Sigmoid colon (tissue), 6 donors: ENCODE measurements at regions not wholly inside any gene's neighbourhood (a gene's known extent, or its start where the extent isn't known, plus 50 kb on each side); places are given as distances from the start of the nearest gene placed in this dataset.

ENCODE experiments used
- DNase-seq: peaks from one replicate; pipeline ENCODE4 v3.0.0-alpha.2; 2019
- H3K27ac ChIP-seq, 4 donors: fragments of 200-600 bp; sonication (generic); one replicate each; pipeline ENCODE4 v1.5.1; 2016 to 2019; ENCODE audit warnings: mild to moderate bottlenecking in 1 of 4
- H3K27me3 ChIP-seq, 3 donors: fragments of 200-600 bp; sonication (generic); one replicate each; pipeline ENCODE4 v1.5.1; 2019; ENCODE audit warnings: mild to moderate bottlenecking in 1 of 3
- H3K36me3 ChIP-seq, 4 donors: fragments of 200-600 bp; sonication (generic); one replicate each; pipeline ENCODE4 v1.5.1; 2016 to 2019
- H3K4me1 ChIP-seq, 4 donors: fragments of 200-600 bp; sonication (generic); one replicate each; pipeline ENCODE4 v1.5.1; 2017 to 2019
- H3K4me3 ChIP-seq, 4 donors: fragments of 200-600 bp; sonication (generic); one replicate each; pipeline ENCODE4 v1.5.1; 2017 to 2019; ENCODE audit warnings: mild to moderate bottlenecking in 2 of 4, moderate library complexity in 1 of 4
- H3K9me3 ChIP-seq, 4 donors: fragments of 200-600 bp in 3 of 4; sonication (generic) in 3 of 4; one replicate each; pipeline versions ENCODE4 v1.5.1 to v1.6.1; 2013 to 2019
- CTCF ChIP-seq, 4 experiments: fragments of 450-650 bp in 3 of 4; fragments of 200-600 bp in 1 of 4; IDR thresholded peaks; one replicate each; pipeline ENCODE4 v1.5.1; 2016 to 2019; ENCODE audit warnings: antibody characterized with exemption in 4 of 4, mild to moderate bottlenecking in 3 of 4, moderate library complexity in 2 of 4
- EP300 ChIP-seq, 4 donors: sonication (generic); formaldehyde crosslinking; IDR thresholded peaks; one replicate each; pipeline ENCODE4 v1.6.1; 2017; ENCODE audit warnings: antibody characterized with exemption in 4 of 4
- POLR2A ChIP-seq, 2 donors: fragments of 450-650 bp; IDR thresholded peaks; one replicate each; pipeline ENCODE4 v1.6.1; 2016; ENCODE audit warnings: antibody characterized with exemption in 2 of 2, mild to moderate bottlenecking in 2 of 2, moderate library complexity in 2 of 2
- POLR2AphosphoS5 ChIP-seq, 4 donors: sonication (generic); formaldehyde crosslinking; IDR thresholded peaks; one replicate each; pipeline ENCODE4 v1.6.1; 2017; ENCODE audit warnings: antibody characterized with exemption in 4 of 4
- WGBS, 2 donors: extraction: QIAGEN DNeasy Blood & Tissue Kit; methylation state at CpG; one replicate each; pipeline ENCODE4 v1.1.7; 2013; 5-methylcytosine and 5-hydroxymethylcytosine counted together
- intact Hi-C: fragments of 100-400 bp; cut with DNase I; formaldehyde crosslinking; loops from one replicate; pipeline ENCODE4 v1.15.1; 2023
- donor health status: healthy with polysubstance abuse.
- donor health status: healthy.

- WGBS, 2 donors, result 87 to 91% methylated on average over 7 of the region's 7 CpGs
Observed at GRCh38 chr17:72507370-72507769, 386.6 kb downstream of the SOX9 start.

GRCh38 chr17:72510351-72511016 lies 389.7 kb downstream of the SOX9 start:
- TF ChIP-seq POLR2AphosphoS5 (IDR thresholded peaks at IDR 0.05) (no peak), POLR2A (IDR thresholded peaks at IDR 0.05) (no peak), EP300 (IDR thresholded peaks at IDR 0.05) (no peak), CTCF (IDR thresholded peaks at IDR 0.05) (no peak)
- H3K4me1 ChIP-seq, result no peaks in the 10 kb centered on the region
- no peak overlapping the region for H3K4me3 ChIP-seq
- DNase-seq, result no peak
- no peaks in the 10 kb centered on the region for H3K36me3 ChIP-seq
- H3K27ac ChIP-seq, result no peak overlapping the region
- H3K27me3 ChIP-seq, result no peaks in the 10 kb centered on the region
- intact Hi-C loops, result no loop called here
- no peaks in the 10 kb centered on the region for H3K9me3 ChIP-seq
- WGBS, 2 donors, result 74 to 78% methylated on average over 3 of the region's 3 CpGs

More at GRCh38 chr17:72507370-72507769, 386.6 kb downstream of the SOX9 start:
- H3K27ac ChIP-seq, result no peak overlapping the region
- no peaks in the 10 kb centered on the region for H3K4me1 ChIP-seq
- intact Hi-C loops, result no loop called here
- H3K9me3 ChIP-seq, result no peaks in the 10 kb centered on the region
- H3K4me3 ChIP-seq, result no peak overlapping the region
- no peak for TF ChIP-seq POLR2AphosphoS5 (IDR thresholded peaks at IDR 0.05)
- TF ChIP-seq POLR2A (IDR thresholded peaks at IDR 0.05), result no peak
- no peak for TF ChIP-seq EP300 (IDR thresholded peaks at IDR 0.05)
- TF ChIP-seq CTCF (IDR thresholded peaks at IDR 0.05), result no peak
- H3K27me3 ChIP-seq, result no peaks in the 10 kb centered on the region
- no peaks in the 10 kb centered on the region for H3K36me3 ChIP-seq
- no peak for DNase-seq

- Histone ChIP-seq H3K4me1 (no peaks in the 10 kb centered on the region), H3K27me3 (no peaks in the 10 kb centered on the region), H3K36me3 (no peaks in the 10 kb centered on the region), H3K4me3 (no peak overlapping the region), H3K27ac (no peak overlapping the region), H3K9me3 (no peaks in the 10 kb centered on the region)
- 64 to 82% methylated on average over 7 of the region's 7 CpGs for WGBS, 2 donors
- DNase-seq, result no peak
- intact Hi-C loops, result no loop called here
- TF ChIP-seq POLR2AphosphoS5 (IDR thresholded peaks at IDR 0.05), result no peak
- no peak for TF ChIP-seq EP300 (IDR thresholded peaks at IDR 0.05)
- TF ChIP-seq POLR2A (IDR thresholded peaks at IDR 0.05), result no peak
- TF ChIP-seq CTCF (IDR thresholded peaks at IDR 0.05), result no peak
Observed at GRCh38 chr17:72511242-72511641, 390.4 kb downstream of the SOX9 start.

- Histone ChIP-seq H3K9me3 (no peaks in the 10 kb centered on the region), H3K27me3 (no peaks in the 10 kb centered on the region), H3K4me1 (no peaks in the 10 kb centered on the region), H3K27ac (no peak overlapping the region), H3K36me3 (no peaks in the 10 kb centered on the region), H3K4me3 (no peak overlapping the region)
- DNase-seq, result no peak
- 18 to 69% methylated on average over 3 of the region's 3 CpGs for WGBS, 2 donors
- TF ChIP-seq EP300 (IDR thresholded peaks at IDR 0.05) (no peak), POLR2AphosphoS5 (IDR thresholded peaks at IDR 0.05) (no peak)
- intact Hi-C loops, result no loop called here
Observed at GRCh38 chr17:72511874-72512273, 391.1 kb downstream of the SOX9 start.

GRCh38 chr17:72512649-72513556 lies 392.1 kb downstream of the SOX9 start:
- no peak for TF ChIP-seq CTCF (IDR thresholded peaks at IDR 0.05)
- Histone ChIP-seq H3K4me1 (no peaks in the 10 kb centered on the region), H3K4me3 (no peak overlapping the region), H3K36me3 (no peaks in the 10 kb centered on the region), H3K9me3 (no peaks in the 10 kb centered on the region), H3K27me3 (no peaks in the 10 kb centered on the region), H3K27ac (no peak overlapping the region)
- intact Hi-C loops, result no loop called here
- DNase-seq, result no peak
- WGBS, 2 donors, result 76 to 85% methylated on average over 8 of the region's 8 CpGs
